ENCODE measurements at regions not wholly inside any gene's neighbourhood (a gene's known extent, or its start where the extent isn't known, plus 50 kb on each side); places are given as distances from the start of the nearest gene placed in this dataset.

GRCh38 chr4:159538556-159538955 is 435.7 kb downstream of the RAPGEF2 start:
- no peak for TF ChIP-seq CTCF (IDR thresholded peaks at IDR 0.05; ENCODE audit: low read depth, low read length)
- no peak for TF ChIP-seq EZH2phosphoT487 (IDR thresholded peaks at IDR 0.05; ENCODE audit: low read depth)

All from OCI-LY3 (cell line).